OCI-LY7 (cell line): ENCODE measurements at regions not wholly inside any gene's neighbourhood (a gene's known extent, or its start where the extent isn't known, plus 50 kb on each side); places are given as distances from the start of the nearest gene placed in this dataset.

ENCODE experiments used
- BruUV-seq: library from RNA; stranded (reverse); fragments of 400-500 nt; replicated peaks from 2 replicates; lab custom pipeline; 2021; lab: Mats Ljungman, UMichigan
- CTCF ChIA-PET: fragments of 300-600 bp; sonication (Branson Sonifier 250); formaldehyde crosslinking; loops from one replicate; lab custom pipeline; 2022; ENCODE audit warnings: antibody characterized with exemption; ENCODE audit not compliant: unreplicated experiment; lab: Charles Lee
- POLR2A ChIA-PET: fragments of 300-600 bp; sonication (Branson Sonifier 250); formaldehyde crosslinking; loops from one replicate; lab custom pipeline; 2022; ENCODE audit warnings: antibody characterized with exemption; lab: Charles Lee
- DNase-seq: peaks from one replicate; pipeline ENCODE4 v3.0.0-alpha.2; 2015; ENCODE audit warnings: low spot score
- H2AFZ ChIP-seq: fragments of 200-600 bp; sonication (generic), shearing (Covaris generic); 2 replicates; pipeline ENCODE4 v1.6.1; 2014; ENCODE audit warnings: mild to moderate bottlenecking, antibody characterized with exemption, low read length, moderate library complexity
- H3K27ac ChIP-seq: fragments of 200-600 bp; sonication (generic); 2 replicates; pipeline ENCODE4 v1.5.1; 2014; ENCODE audit warnings: mixed run types, low read depth, mild to moderate bottlenecking, moderate library complexity, low read length, inconsistent platforms; ENCODE audit not compliant: poor library complexity, severe bottlenecking
- H3K36me3 ChIP-seq: fragments of 200-600 bp; sonication (generic); 2 replicates; pipeline ENCODE4 v1.6.1; 2014; ENCODE audit warnings: mild to moderate bottlenecking, antibody characterized with exemption, low read length, moderate library complexity, mixed read lengths; ENCODE audit not compliant: insufficient read depth
- H3K4me1 ChIP-seq: fragments of 200-600 bp; sonication (generic); 2 replicates; pipeline ENCODE4 v1.5.1; 2014; ENCODE audit warnings: mild to moderate bottlenecking, low read length; ENCODE audit not compliant: insufficient read depth, poor library complexity, severe bottlenecking
- H3K4me2 ChIP-seq: fragments of 200-600 bp; sonication (generic); 2 replicates; pipeline ENCODE4 v1.6.1; 2014; ENCODE audit warnings: mild to moderate bottlenecking, low read length
- H3K4me3 ChIP-seq: fragments of 200-600 bp; sonication (generic); 2 replicates; pipeline ENCODE4 v1.5.1; 2014; ENCODE audit warnings: mild to moderate bottlenecking, low read depth, low read length; ENCODE audit not compliant: poor library complexity, severe bottlenecking
- H3K79me2 ChIP-seq: fragments of 200-600 bp; sonication (generic); 2 replicates; pipeline ENCODE4 v1.6.1; 2016; ENCODE audit warnings: low read depth, mild to moderate bottlenecking, low read length, moderate library complexity, mixed read lengths; ENCODE audit not compliant: insufficient read depth
- H3K9me2 ChIP-seq: fragments of 200-600 bp; sonication (generic); 2 replicates; pipeline ENCODE4 v1.6.1; 2016; ENCODE audit warnings: mild to moderate bottlenecking, low read length, mixed read lengths; ENCODE audit not compliant: insufficient read depth
- H3K9me3 ChIP-seq: fragments of 200-600 bp; sonication (generic); 2 replicates; pipeline ENCODE4 v1.6.1; 2014; ENCODE audit warnings: mild to moderate bottlenecking, mixed run types, low read length, mixed read lengths
- H4K20me1 ChIP-seq: fragments of 200-600 bp; sonication (generic); 2 replicates; pipeline ENCODE4 v1.6.1; 2014; ENCODE audit warnings: mild to moderate bottlenecking, antibody characterized with exemption, low read length, moderate library complexity, mixed read lengths; ENCODE audit not compliant: insufficient read depth
- CTCF ChIP-seq: fragments of 200-600 bp; sonication (generic); conservative IDR thresholded peaks from 2 replicates; pipeline ENCODE4 v1.5.1; 2014; ENCODE audit warnings: mild to moderate bottlenecking, antibody characterized with exemption, low read length, moderate library complexity, mixed read lengths
- EZH2phosphoT487 ChIP-seq: fragments of 200-600 bp; sonication (generic); IDR thresholded peaks from 2 replicates; pipeline ENCODE4 v1.6.1; 2018; ENCODE audit warnings: low read depth, borderline replicate concordance, mild to moderate bottlenecking, mixed run types, antibody characterized with exemption, low read length, moderate library complexity, mixed read lengths
- intact Hi-C: fragments of 100-400 bp; cut with micrococcal nuclease; formaldehyde crosslinking; loops from one replicate; pipeline ENCODE4 v1.10.0; 2022; ENCODE audit not compliant: unreplicated experiment

GRCh38 chr2:58545300-58546280 lies 304.5 kb upstream of the FANCL start:
- TF ChIP-seq EZH2phosphoT487 (no peak), CTCF (no peak)
- no TSS peak for BruUV-seq
- ChIA-PET CTCF (no interaction called here), POLR2A (interaction anchor here (0.6 to 0.7 kb wide), 2 partner anchors 1153 to 1808 kb away, joined by 3 read pairs; no protein-coding TSS in a partner anchor)
- H3K9me2 ChIP-seq = no peaks in the 10 kb centered on the region
- no peaks in the 10 kb centered on the region for H3K9me3 ChIP-seq
- H3K79me2 ChIP-seq = no peaks in the 10 kb centered on the region
- no peaks in the 10 kb centered on the region for H4K20me1 ChIP-seq
- H3K4me1 ChIP-seq = no peaks in the 10 kb centered on the region
- intact Hi-C loops = no loop called here
- H2AFZ ChIP-seq = no peak overlapping the region
- no peak overlapping the region for H3K4me3 ChIP-seq
- no peak overlapping the region for H3K27ac ChIP-seq
- no peak for DNase-seq
- H3K36me3 ChIP-seq = no peaks in the 10 kb centered on the region
- H3K4me2 ChIP-seq = no peak overlapping the region

GRCh38 chr2:58543442-58543841 lies 302.3 kb upstream of the FANCL start:
- Histone ChIP-seq H4K20me1 (no peaks in the 10 kb centered on the region), H3K27ac (no peak overlapping the region), H3K9me3 (no peaks in the 10 kb centered on the region), H3K9me2 (no peaks in the 10 kb centered on the region), H3K79me2 (no peaks in the 10 kb centered on the region), H3K4me3 (no peak overlapping the region), H3K36me3 (no peaks in the 10 kb centered on the region), H2AFZ (no peak overlapping the region), H3K4me2 (no peak overlapping the region), H3K4me1 (no peaks in the 10 kb centered on the region)
- no TSS peak for BruUV-seq
- no peak for TF ChIP-seq EZH2phosphoT487
- TF ChIP-seq CTCF = no peak
- ChIA-PET CTCF (no interaction called here), POLR2A (no interaction called here)
- DNase-seq = no peak
- intact Hi-C loops = no loop called here

- TF ChIP-seq EZH2phosphoT487 (no peak), CTCF (no peak)
- no peaks in the 10 kb centered on the region for H3K9me2 ChIP-seq
- BruUV-seq = no TSS peak
- no peaks in the 10 kb centered on the region for H3K4me1 ChIP-seq
- no peak for DNase-seq
- H3K4me3 ChIP-seq = no peak overlapping the region
- no peak overlapping the region for H3K4me2 ChIP-seq
- no peak overlapping the region for H3K27ac ChIP-seq
- ChIA-PET POLR2A (interaction anchor here (0.6 kb wide), 1 partner anchor 351 kb away, joined by 4 read pairs; no protein-coding TSS in a partner anchor), CTCF (no interaction called here)
- no peaks in the 10 kb centered on the region for H3K9me3 ChIP-seq
- no peaks in the 10 kb centered on the region for H4K20me1 ChIP-seq
- H3K79me2 ChIP-seq = no peaks in the 10 kb centered on the region
- intact Hi-C loops = no loop called here
- H3K36me3 ChIP-seq = no peaks in the 10 kb centered on the region
- no peak overlapping the region for H2AFZ ChIP-seq
Observed at GRCh38 chr2:58541511-58541910, 300.4 kb upstream of the FANCL start.
